ENCODE measurements at regions not wholly inside any gene's neighbourhood (a gene's known extent, or its start where the extent isn't known, plus 50 kb on each side); places are given as distances from the start of the nearest gene placed in this dataset.

- no peak for TF ChIP-seq CTCF (IDR thresholded peaks at IDR 0.05; ENCODE audit: low read depth, low read length)
- H3K4me3 ChIP-seq (ENCODE audit: low read depth, low read length), result no peak overlapping the region
Observed at GRCh38 chr14:42159138-42159537, 552.5 kb downstream of the LRFN5 start.

- no peak overlapping the region for H3K4me3 ChIP-seq (ENCODE audit: low read depth, low read length)
- TF ChIP-seq CTCF (IDR thresholded peaks at IDR 0.05; ENCODE audit: low read depth, low read length), result no peak
Observed at GRCh38 chr14:42149609-42150261, 543.1 kb downstream of the LRFN5 start.

GRCh38 chr14:42145766-42146165 lies 539.1 kb downstream of the LRFN5 start:
- no peak overlapping the region for H3K4me3 ChIP-seq (ENCODE audit: low read depth, low read length)
- TF ChIP-seq CTCF (IDR thresholded peaks at IDR 0.05; ENCODE audit: low read depth, low read length), result no peak

- no peak for TF ChIP-seq CTCF (IDR thresholded peaks at IDR 0.05; ENCODE audit: low read depth, low read length)
- no peak overlapping the region for H3K4me3 ChIP-seq (ENCODE audit: low read depth, low read length)
Observed at GRCh38 chr14:42143114-42143513, 536.4 kb downstream of the LRFN5 start.

- TF ChIP-seq CTCF (IDR thresholded peaks at IDR 0.05; ENCODE audit: low read depth, low read length), result no peak
Observed at GRCh38 chr14:42141328-42141727, 534.7 kb downstream of the LRFN5 start.

GRCh38 chr14:42140831-42141279 lies 534.2 kb downstream of the LRFN5 start:
- H3K4me3 ChIP-seq (ENCODE audit: low read depth, low read length), result no peak overlapping the region
- TF ChIP-seq CTCF (IDR thresholded peaks at IDR 0.05; ENCODE audit: low read depth, low read length), result no peak

More at GRCh38 chr14:42141328-42141727, 534.7 kb downstream of the LRFN5 start:
- H3K4me3 ChIP-seq (ENCODE audit: low read depth, low read length), result no peak overlapping the region

GRCh38 chr14:42140001-42140400 lies 533.3 kb downstream of the LRFN5 start:
- no peak for TF ChIP-seq CTCF (IDR thresholded peaks at IDR 0.05; ENCODE audit: low read depth, low read length)
- no peak overlapping the region for H3K4me3 ChIP-seq (ENCODE audit: low read depth, low read length)

Measured in WI38 (cell line).